Thoracic aorta (tissue), 2 donors: ENCODE measurements at regions not wholly inside any gene's neighbourhood (a gene's known extent, or its start where the extent isn't known, plus 50 kb on each side); places are given as distances from the start of the nearest gene placed in this dataset.
"Not testable (repeated sequence)": the region's sequence is repeated elsewhere in the genome, so short reads cannot be mapped to it uniquely, and the experiment has no call there.

Experiments
- ATAC-seq: fragments of 150-250 bp; one replicate; pipeline ENCODE4 v1.8.0; 2017; ENCODE audit warnings: low read depth; ENCODE audit not compliant: insufficient number of reproducible peaks, low FRiP score
- DNase-seq: peaks from one replicate; pipeline ENCODE4 v3.0.0-alpha.2; 2020; ENCODE audit warnings: low spot score
- H3K27ac ChIP-seq, 2 donors: fragments of 200-600 bp; sonication (generic); 1 replicate in 1 of 2; 2 replicates in 1 of 2; pipeline ENCODE4 v1.5.1; 2016; ENCODE audit warnings: mild to moderate bottlenecking in 2 of 2, moderate library complexity in 2 of 2
- H3K27me3 ChIP-seq: fragments of 200-600 bp; sonication (generic); replicated peaks from 2 replicates; pipeline ENCODE4 v1.6.0; 2016; ENCODE audit warnings: mild to moderate bottlenecking; ENCODE audit not compliant: insufficient read depth
- H3K36me3 ChIP-seq: fragments of 200-600 bp; sonication (generic); one replicate; pipeline ENCODE4 v1.5.1; 2016
- H3K4me1 ChIP-seq, 2 donors: fragments of 200-600 bp; sonication (generic); 1 replicate in 1 of 2; 2 replicates in 1 of 2; pipeline versions ENCODE4 v1.5.1 to v1.6.0; 2016; ENCODE audit warnings: low read depth in 2 of 2, mild to moderate bottlenecking in 1 of 2; ENCODE audit not compliant: control insufficient read depth in 1 of 2
- H3K4me3 ChIP-seq: fragments of 200-600 bp; sonication (generic); 2 replicates; pipeline ENCODE4 v1.5.1; 2016; ENCODE audit warnings: mild to moderate bottlenecking
- H3K9me3 ChIP-seq: fragments of 200-600 bp; sonication (generic); 2 replicates; pipeline ENCODE4 v1.5.1; 2016
- TF ChIP-seq, protein P1 (sequence below): fragments of 200-600 bp; sonication (generic); IDR thresholded peaks from one replicate; pipeline ENCODE4 v1.5.1; 2019; ENCODE audit warnings: antibody characterized with exemption

DNA sequence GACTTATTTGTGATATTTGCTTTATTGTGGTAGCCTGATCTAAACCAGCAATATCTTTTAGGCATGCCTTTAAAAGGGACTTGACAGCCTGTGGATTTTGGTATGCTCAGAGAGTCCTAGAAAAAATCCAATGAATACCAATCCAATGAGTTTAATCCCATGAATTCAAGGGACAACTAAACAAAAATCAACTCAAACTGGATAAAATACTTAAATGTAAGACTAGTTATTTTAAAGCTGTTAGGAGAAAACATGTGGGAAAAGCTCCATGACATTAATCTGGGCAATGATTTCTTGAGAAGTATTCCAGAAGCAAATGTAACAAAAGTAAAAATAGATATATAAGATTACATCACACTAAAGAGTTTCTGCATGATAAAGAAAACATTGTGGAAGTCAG is 711.5 kb upstream of the PITX2 start:
- DNase-seq (no peak), ATAC-seq (no peak)
- no peak overlapping the region for H3K27ac ChIP-seq
- no peaks in the 10 kb centered on the region for H3K4me1 ChIP-seq
- no peaks in the 10 kb centered on the region for H3K27me3 ChIP-seq
- no peaks in the 10 kb centered on the region for H3K36me3 ChIP-seq
- no peaks in the 10 kb centered on the region for H3K9me3 ChIP-seq
- TF ChIP-seq, protein P1, sequence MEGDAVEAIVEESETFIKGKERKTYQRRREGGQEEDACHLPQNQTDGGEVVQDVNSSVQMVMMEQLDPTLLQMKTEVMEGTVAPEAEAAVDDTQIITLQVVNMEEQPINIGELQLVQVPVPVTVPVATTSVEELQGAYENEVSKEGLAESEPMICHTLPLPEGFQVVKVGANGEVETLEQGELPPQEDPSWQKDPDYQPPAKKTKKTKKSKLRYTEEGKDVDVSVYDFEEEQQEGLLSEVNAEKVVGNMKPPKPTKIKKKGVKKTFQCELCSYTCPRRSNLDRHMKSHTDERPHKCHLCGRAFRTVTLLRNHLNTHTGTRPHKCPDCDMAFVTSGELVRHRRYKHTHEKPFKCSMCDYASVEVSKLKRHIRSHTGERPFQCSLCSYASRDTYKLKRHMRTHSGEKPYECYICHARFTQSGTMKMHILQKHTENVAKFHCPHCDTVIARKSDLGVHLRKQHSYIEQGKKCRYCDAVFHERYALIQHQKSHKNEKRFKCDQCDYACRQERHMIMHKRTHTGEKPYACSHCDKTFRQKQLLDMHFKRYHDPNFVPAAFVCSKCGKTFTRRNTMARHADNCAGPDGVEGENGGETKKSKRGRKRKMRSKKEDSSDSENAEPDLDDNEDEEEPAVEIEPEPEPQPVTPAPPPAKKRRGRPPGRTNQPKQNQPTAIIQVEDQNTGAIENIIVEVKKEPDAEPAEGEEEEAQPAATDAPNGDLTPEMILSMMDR = no peak
- H3K4me3 ChIP-seq = no peak overlapping the region

DNA sequence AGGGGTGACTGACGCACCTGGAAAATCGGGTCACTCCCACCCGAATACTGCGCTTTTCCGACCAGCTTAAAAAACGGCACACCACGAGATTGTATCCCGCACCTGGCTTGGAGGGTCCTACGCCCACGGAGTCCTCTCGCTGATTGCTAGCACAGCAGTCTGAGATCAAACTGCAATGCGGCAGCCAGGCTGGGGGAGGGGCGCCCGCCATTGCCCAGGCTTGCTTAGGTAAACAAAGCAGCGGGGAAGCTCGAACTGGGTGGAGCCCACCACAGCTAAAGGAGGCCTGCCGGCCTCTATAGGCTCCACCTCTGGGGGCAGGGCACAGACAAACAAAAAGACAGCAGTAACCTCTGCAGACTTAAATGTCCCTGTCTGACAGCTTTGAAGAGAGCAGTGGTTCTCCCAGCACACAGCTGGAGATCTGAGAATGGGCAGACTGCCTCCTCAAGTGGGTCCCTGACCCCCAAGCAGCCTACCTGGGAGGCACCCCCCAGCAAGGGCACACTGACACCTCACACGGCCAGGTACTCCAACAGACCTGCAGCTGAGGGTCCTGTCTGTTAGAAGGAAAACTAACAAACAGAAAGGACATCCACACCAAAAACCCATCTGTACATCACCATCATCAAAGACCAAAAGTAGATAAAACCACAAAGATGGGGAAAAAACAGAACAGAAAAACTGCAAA is 714.5 kb upstream of the PITX2 start:
- H3K9me3 ChIP-seq, ATAC-seq, H3K4me1 ChIP-seq, H3K27me3 ChIP-seq, H3K4me3 ChIP-seq, DNase-seq, H3K36me3 ChIP-seq, H3K27ac ChIP-seq: not testable (repeated sequence)

GRCh38 chr4:111359602-111360001 is 736.7 kb upstream of the PITX2 start:
- H3K27ac ChIP-seq = no peak overlapping the region
- no peaks in the 10 kb centered on the region for H3K27me3 ChIP-seq
- no peak overlapping the region for H3K4me3 ChIP-seq
- no peak for ATAC-seq
- H3K36me3 ChIP-seq = no peaks in the 10 kb centered on the region
- H3K4me1 ChIP-seq = no peaks in the 10 kb centered on the region
- no peak for DNase-seq
- H3K9me3 ChIP-seq = no peaks in the 10 kb centered on the region
- TF ChIP-seq, protein P1 = no peak

DNA sequence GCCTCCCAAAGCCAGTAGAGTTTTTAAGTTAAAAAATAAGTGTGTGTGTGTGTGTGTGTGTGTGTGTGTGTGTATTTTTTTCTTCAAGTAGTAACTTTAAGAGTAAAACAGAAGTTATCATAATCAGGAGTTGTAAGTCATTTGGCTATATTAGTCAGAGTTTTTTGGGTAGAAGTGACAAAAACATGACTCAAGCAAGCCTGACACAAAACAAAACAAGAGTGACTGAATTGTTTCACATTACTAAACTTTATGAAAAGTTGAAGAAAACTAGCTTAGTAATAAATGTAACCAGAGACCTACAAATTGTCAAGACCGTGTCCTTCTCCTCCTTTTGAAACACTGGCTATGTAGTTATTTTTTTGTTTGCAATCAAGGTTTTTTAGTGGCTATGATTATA is 738.0 kb upstream of the PITX2 start:
- no peaks in the 10 kb centered on the region for H3K36me3 ChIP-seq
- H3K9me3 ChIP-seq = no peaks in the 10 kb centered on the region
- no peak for ATAC-seq
- H3K27ac ChIP-seq = no peak overlapping the region
- DNase-seq = no peak
- no peaks in the 10 kb centered on the region for H3K4me1 ChIP-seq
- TF ChIP-seq, protein P1 = no peak
- H3K4me3 ChIP-seq = no peak overlapping the region
- no peaks in the 10 kb centered on the region for H3K27me3 ChIP-seq

GRCh38 chr4:111362941-111363361 is 740.1 kb upstream of the PITX2 start:
- TF ChIP-seq, protein P1 = no peak
- DNase-seq = no peak
- Histone ChIP-seq H3K4me3 (no peak overlapping the region), H3K36me3 (no peaks in the 10 kb centered on the region), H3K4me1 (no peaks in the 10 kb centered on the region), H3K27me3 (no peaks in the 10 kb centered on the region), H3K9me3 (no peaks in the 10 kb centered on the region), H3K27ac (no peak overlapping the region)
- ATAC-seq = no peak

DNA sequence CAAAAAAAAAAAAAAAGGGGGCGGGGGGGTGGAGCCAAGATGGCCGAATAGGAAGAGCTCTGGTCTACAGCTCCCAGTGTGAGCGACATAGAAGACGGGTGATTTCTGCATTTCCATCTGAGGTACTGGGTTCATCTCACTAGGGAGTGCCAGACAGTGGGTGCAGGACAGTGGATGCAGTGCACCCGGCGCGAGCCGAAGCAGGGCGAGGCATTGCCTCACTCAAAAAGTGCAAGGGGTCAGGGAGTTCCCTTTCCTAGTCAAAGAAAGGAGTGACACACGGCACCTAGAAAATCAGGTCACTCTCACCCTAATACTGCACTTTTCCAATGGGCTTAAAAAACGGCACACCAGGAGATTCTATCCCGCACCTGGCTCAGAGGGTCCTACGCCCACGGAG is 755.0 kb upstream of the PITX2 start:
- H3K27me3 ChIP-seq = not testable (repeated sequence)

More for the DNA sequence above, 755.0 kb upstream of the PITX2 start:
- ATAC-seq, H3K9me3 ChIP-seq, H3K4me3 ChIP-seq, DNase-seq, H3K4me1 ChIP-seq, H3K27ac ChIP-seq, H3K36me3 ChIP-seq: not testable (repeated sequence)
